Transverse colon (tissue), 4 donors: ENCODE measurements at regions not wholly inside any gene's neighbourhood (a gene's known extent, or its start where the extent isn't known, plus 50 kb on each side); places are given as distances from the start of the nearest gene placed in this dataset.

Experiments used
- EP300 ChIP-seq: sonication (generic); formaldehyde crosslinking; IDR thresholded peaks from one replicate; pipeline ENCODE4 v1.6.1; 2017; ENCODE audit warnings: antibody characterized with exemption, low read depth
- POLR2A ChIP-seq: fragments of 450-650 bp; IDR thresholded peaks from one replicate; pipeline ENCODE4 v1.6.1; 2016; ENCODE audit warnings: antibody characterized with exemption, mild to moderate bottlenecking, moderate library complexity
- POLR2AphosphoS5 ChIP-seq, 3 donors: sonication (generic); formaldehyde crosslinking; IDR thresholded peaks; one replicate each; pipeline ENCODE4 v1.6.1; 2016; ENCODE audit warnings: antibody characterized with exemption in 3 of 3
- TF ChIP-seq, protein P1 (sequence below), 5 experiments: fragments of 200-600 bp in 3 of 5; fragments of 450-650 bp in 2 of 5; sonication (generic) in 3 of 5; IDR thresholded peaks; 1 replicate in 2 of 5; 2 replicates in 3 of 5; pipeline ENCODE4 v1.5.1; 2016 to 2017; ENCODE audit warnings: antibody characterized with exemption in 5 of 5, inconsistent platforms in 3 of 5, mild to moderate bottlenecking in 2 of 5, moderate library complexity in 1 of 5

DNA sequence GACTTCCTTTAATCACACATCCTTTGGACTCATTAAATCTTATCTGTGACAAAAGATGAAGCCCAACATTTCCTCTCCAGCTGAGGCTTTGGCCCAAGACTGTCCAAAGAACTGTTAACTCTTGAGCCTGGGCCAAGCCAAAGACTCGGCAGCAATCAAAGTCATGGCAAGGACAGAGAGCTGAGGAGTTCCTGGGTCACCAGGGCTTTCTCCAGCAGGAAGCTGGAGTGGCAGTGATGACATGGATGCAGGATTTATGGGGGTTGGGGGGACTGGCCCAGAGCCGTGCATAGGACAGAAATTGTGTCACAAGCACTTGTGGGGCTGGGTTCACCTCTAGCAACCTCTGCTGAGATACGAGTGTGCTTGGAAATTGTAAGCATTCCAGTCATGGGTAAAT, 440.3 kb downstream of the PLK2 start:
- TF ChIP-seq, protein P1, sequence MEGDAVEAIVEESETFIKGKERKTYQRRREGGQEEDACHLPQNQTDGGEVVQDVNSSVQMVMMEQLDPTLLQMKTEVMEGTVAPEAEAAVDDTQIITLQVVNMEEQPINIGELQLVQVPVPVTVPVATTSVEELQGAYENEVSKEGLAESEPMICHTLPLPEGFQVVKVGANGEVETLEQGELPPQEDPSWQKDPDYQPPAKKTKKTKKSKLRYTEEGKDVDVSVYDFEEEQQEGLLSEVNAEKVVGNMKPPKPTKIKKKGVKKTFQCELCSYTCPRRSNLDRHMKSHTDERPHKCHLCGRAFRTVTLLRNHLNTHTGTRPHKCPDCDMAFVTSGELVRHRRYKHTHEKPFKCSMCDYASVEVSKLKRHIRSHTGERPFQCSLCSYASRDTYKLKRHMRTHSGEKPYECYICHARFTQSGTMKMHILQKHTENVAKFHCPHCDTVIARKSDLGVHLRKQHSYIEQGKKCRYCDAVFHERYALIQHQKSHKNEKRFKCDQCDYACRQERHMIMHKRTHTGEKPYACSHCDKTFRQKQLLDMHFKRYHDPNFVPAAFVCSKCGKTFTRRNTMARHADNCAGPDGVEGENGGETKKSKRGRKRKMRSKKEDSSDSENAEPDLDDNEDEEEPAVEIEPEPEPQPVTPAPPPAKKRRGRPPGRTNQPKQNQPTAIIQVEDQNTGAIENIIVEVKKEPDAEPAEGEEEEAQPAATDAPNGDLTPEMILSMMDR (IDR thresholded peaks at IDR 0.05) = no peak
- TF ChIP-seq EP300 = no peak
- TF ChIP-seq POLR2AphosphoS5 (IDR thresholded peaks at IDR 0.05) = no peak
- no peak for TF ChIP-seq POLR2A
